GM19397 (cell line): ENCODE measurements at regions not wholly inside any gene's neighbourhood (a gene's known extent, or its start where the extent isn't known, plus 50 kb on each side); places are given as distances from the start of the nearest gene placed in this dataset.

Experiments used
- ATAC-seq: cut with Tn5 transposase; IDR thresholded peaks from one replicate; pipeline ENCODE4 v1.9.1; 2021; ENCODE audit warnings: mild to moderate bottlenecking, moderate library complexity; ENCODE audit not compliant: unreplicated experiment

- no peak for ATAC-seq
These were observed 267.2 kb downstream of the PARN start for GRCh38 chr16:14362774-14363371.

GRCh38 chr16:14360326-14361037, 269.6 kb downstream of the PARN start:
- no peak for ATAC-seq

- ATAC-seq: no peak
These were observed 271.3 kb downstream of the PARN start for GRCh38 chr16:14358697-14359305.

- ATAC-seq: no peak
These were observed 272.7 kb downstream of the PARN start for GRCh38 chr16:14357328-14357727.

- no peak for ATAC-seq
These were observed 274.0 kb downstream of the PARN start for GRCh38 chr16:14356064-14356463.

- peak; percentile 90 for ATAC-seq
These were observed 275.3 kb downstream of the PARN start for GRCh38 chr16:14354561-14355351.

GRCh38 chr16:14353340-14353739, 276.7 kb downstream of the PARN start:
- ATAC-seq: no peak

GRCh38 chr16:14351647-14352046, 278.4 kb downstream of the PARN start:
- no peak for ATAC-seq

- ATAC-seq: no peak
These were observed 279.4 kb downstream of the PARN start for GRCh38 chr16:14350626-14351025.

- no peak for ATAC-seq
These were observed 279.0 kb downstream of the MRTFB start for GRCh38 chr16:14350081-14350480.

- ATAC-seq: no peak
These were observed 276.6 kb downstream of the MRTFB start for GRCh38 chr16:14347706-14348105.

GRCh38 chr16:14346278-14347142, 275.4 kb downstream of the MRTFB start:
- ATAC-seq: no peak

- ATAC-seq: no peak
These were observed 274.5 kb downstream of the MRTFB start for GRCh38 chr16:14345512-14346115.

- no peak for ATAC-seq
These were observed 273.8 kb downstream of the MRTFB start for GRCh38 chr16:14344945-14345344.

- no peak for ATAC-seq
These were observed 273.2 kb downstream of the MRTFB start for GRCh38 chr16:14344292-14344691.

- ATAC-seq: no peak
These were observed 270.5 kb downstream of the MRTFB start for GRCh38 chr16:14341324-14342225.

GRCh38 chr16:14339694-14340093, 268.6 kb downstream of the MRTFB start:
- no peak for ATAC-seq

- no peak for ATAC-seq
These were observed 267.9 kb downstream of the MRTFB start for GRCh38 chr16:14338969-14339368.

- ATAC-seq: no peak
These were observed 267.1 kb downstream of the MRTFB start for GRCh38 chr16:14338236-14338635.
